Astrocyte (in vitro differentiated cells and primary cell): ENCODE measurements at regions not wholly inside any gene's neighbourhood (a gene's known extent, or its start where the extent isn't known, plus 50 kb on each side); places are given as distances from the start of the nearest gene placed in this dataset.
"Not testable (repeated sequence)": the region's sequence is repeated elsewhere in the genome, so short reads cannot be mapped to it uniquely, and the experiment has no call there.

Source experiments
- CTCF ChIP-seq: IDR thresholded peaks from 2 replicates; pipeline ENCODE4 v1.5.1; 2011; ENCODE audit warnings: low read depth, mild to moderate bottlenecking, inconsistent platforms, low read length, moderate library complexity; ENCODE audit not compliant: insufficient read depth
- EZH2 ChIP-seq: IDR thresholded peaks from 2 replicates; pipeline ENCODE4 v1.6.1; 2012; ENCODE audit warnings: mild to moderate bottlenecking, low read length, inconsistent platforms; ENCODE audit not compliant: insufficient read depth

- TF ChIP-seq CTCF, EZH2: not testable (repeated sequence)
Observed at GRCh38 chr6:60935970-60936369, 1350.1 kb downstream of the KHDRBS2 start.
